ENCODE measurements at regions not wholly inside any gene's neighbourhood (a gene's known extent, or its start where the extent isn't known, plus 50 kb on each side); places are given as distances from the start of the nearest gene placed in this dataset.
"Not testable (repeated sequence)": the region's sequence is repeated elsewhere in the genome, so short reads cannot be mapped to it uniquely, and the experiment has no call there.

- no peak for DNase-seq
- Histone ChIP-seq H3K4me3 (ENCODE audit: low read depth, low read length) (no peak overlapping the region), H3K9me3 (ENCODE audit: severe bottlenecking) (no peaks in the 10 kb centered on the region), H3K27me3 (ENCODE audit: insufficient read depth, low read depth, severe bottlenecking) (no peaks in the 10 kb centered on the region), H3K36me3 (no peaks in the 10 kb centered on the region), H3K27ac (no peak overlapping the region)
- no peak for TF ChIP-seq CTCF (IDR thresholded peaks at IDR 0.05; ENCODE audit: low read depth, low read length)
Observed at GRCh38 chr12:105507311-105508038, 177.0 kb downstream of the C12orf75 start.

GRCh38 chr12:105508096-105508495, 177.6 kb downstream of the C12orf75 start:
- no peak for DNase-seq
- Histone ChIP-seq H3K27me3 (ENCODE audit: insufficient read depth, low read depth, severe bottlenecking) (no peaks in the 10 kb centered on the region), H3K36me3 (no peaks in the 10 kb centered on the region), H3K9me3 (ENCODE audit: severe bottlenecking) (no peaks in the 10 kb centered on the region), H3K27ac (no peak overlapping the region), H3K4me3 (ENCODE audit: low read depth, low read length) (no peak overlapping the region)
- TF ChIP-seq CTCF (IDR thresholded peaks at IDR 0.05; ENCODE audit: low read depth, low read length) = no peak

- Histone ChIP-seq H3K4me3 (ENCODE audit: low read depth, low read length) (no peak overlapping the region), H3K27me3 (ENCODE audit: insufficient read depth, low read depth, severe bottlenecking) (no peaks in the 10 kb centered on the region), H3K9me3 (ENCODE audit: severe bottlenecking) (no peaks in the 10 kb centered on the region), H3K36me3 (no peaks in the 10 kb centered on the region), H3K27ac (no peak overlapping the region)
- no peak for DNase-seq
- TF ChIP-seq CTCF (IDR thresholded peaks at IDR 0.05; ENCODE audit: low read depth, low read length) = no peak
Observed at GRCh38 chr12:105510526-105510925, 180.0 kb downstream of the C12orf75 start.

- H3K27me3 ChIP-seq (ENCODE audit: insufficient read depth, low read depth, severe bottlenecking); DNase-seq; H3K27ac ChIP-seq; H3K9me3 ChIP-seq (ENCODE audit: severe bottlenecking); H3K4me3 ChIP-seq (ENCODE audit: low read depth, low read length); H3K36me3 ChIP-seq: not testable (repeated sequence)
Observed at GRCh38 chr12:105512861-105513260, 182.4 kb downstream of the C12orf75 start.

- no peak overlapping the region for H3K4me3 ChIP-seq (ENCODE audit: low read depth, low read length)
- no peaks in the 10 kb centered on the region for H3K36me3 ChIP-seq
- H3K27me3 ChIP-seq (ENCODE audit: insufficient read depth, low read depth, severe bottlenecking) = no peaks in the 10 kb centered on the region
- no peak overlapping the region for H3K27ac ChIP-seq
- no peak for TF ChIP-seq CTCF (IDR thresholded peaks at IDR 0.05; ENCODE audit: low read depth, low read length)
- no peak for DNase-seq
- H3K9me3 ChIP-seq (ENCODE audit: severe bottlenecking) = no peaks in the 10 kb centered on the region
Observed at GRCh38 chr12:105522166-105522825, 191.8 kb downstream of the C12orf75 start.

- H3K9me3 ChIP-seq (ENCODE audit: severe bottlenecking) = no peaks in the 10 kb centered on the region
- H3K36me3 ChIP-seq = no peaks in the 10 kb centered on the region
- TF ChIP-seq CTCF (IDR thresholded peaks at IDR 0.05; ENCODE audit: low read depth, low read length) = no peak
- no peak for DNase-seq
- H3K27ac ChIP-seq = no peak overlapping the region
- H3K4me3 ChIP-seq (ENCODE audit: low read depth, low read length) = no peak overlapping the region
- H3K27me3 ChIP-seq (ENCODE audit: insufficient read depth, low read depth, severe bottlenecking) = no peaks in the 10 kb centered on the region
Observed at GRCh38 chr12:105523164-105524057, 192.9 kb downstream of the C12orf75 start.

Measured in WERI-Rb-1 (cell line).